HepG2 (cell line): ENCODE measurements at regions not wholly inside any gene's neighbourhood (a gene's known extent, or its start where the extent isn't known, plus 50 kb on each side); places are given as distances from the start of the nearest gene placed in this dataset.
A peak's percentile ranks its signal among the peaks of the same experiment; 100 is the strongest.

ENCODE experiments used
- ATAC-seq: fragments of 200-7000 bp; cut with Tn5 transposase; 3 replicates; pipeline ENCODE4 v1.9.1; 2020; ENCODE audit warnings: mild to moderate bottlenecking, moderate library complexity
- BruUV-seq: library from RNA; stranded (reverse); fragments of 400-500 nt; replicated peaks from 2 replicates; lab custom pipeline; 2021; lab: Mats Ljungman, UMichigan
- CTCF ChIA-PET: fragments of 300-600 bp; formaldehyde crosslinking; extraction: SDS; loops from one replicate; lab custom pipeline; 2021; ENCODE audit warnings: low total read pairs, inconsistent platforms, low intra/inter-chr PET ratio; lab: Yijun Ruan, JAX
- POLR2A ChIA-PET: fragments of 350-600 bp; sonication (Branson Sonifier 250); formaldehyde crosslinking; loops from one replicate; lab custom pipeline; 2020; ENCODE audit warnings: antibody characterized with exemption, inconsistent platforms; lab: Yijun Ruan, JAX
- DNase-seq: peaks from one replicate; pipeline ENCODE4 v3.0.0-alpha.2; 2015; ENCODE audit warnings: low spot score
- FAIRE-seq: peaks from 3 replicates; lab custom pipeline; 2011; peaks lifted over from hg19 to GRCh38; lab: Jason Lieb, UNC
- H2AFZ ChIP-seq: one replicate; pipeline ENCODE4 v1.6.1; 2011; ENCODE audit warnings: low read length, inconsistent platforms
- H3K27ac ChIP-seq: fragments of 300-600 bp; 3 replicates; pipeline ENCODE4 v1.8.0; 2011; ENCODE audit warnings: mixed run types, mild to moderate bottlenecking, mixed read lengths, low read length, inconsistent platforms; ENCODE audit not compliant: insufficient read depth; ENCODE audit errors: extremely low read length
- H3K27me3 ChIP-seq, 2 experiments: fragments of 200-600 bp in 1 of 2; 2 replicates in 1 of 2; 3 replicates in 1 of 2; pipeline versions ENCODE4 v1.6.0 to v1.8.0; 2011; ENCODE audit warnings: low read length in 2 of 2, mild to moderate bottlenecking in 2 of 2, moderate library complexity in 2 of 2, inconsistent platforms in 1 of 2; ENCODE audit not compliant: insufficient read depth in 2 of 2, control insufficient read depth in 1 of 2
- H3K36me3 ChIP-seq, 2 experiments: fragments of 200-600 bp in 1 of 2; replicated peaks in 1 of 2; 2 replicates in 1 of 2; 3 replicates in 1 of 2; pipeline versions ENCODE4 v1.5.1 to v1.8.0; 2011; ENCODE audit warnings: low read length in 2 of 2, inconsistent platforms in 1 of 2; ENCODE audit not compliant: insufficient read depth in 2 of 2, control insufficient read depth in 1 of 2
- H3K4me1 ChIP-seq: 2 replicates; pipeline ENCODE4 v1.5.1; 2012; ENCODE audit warnings: low read length, inconsistent platforms; ENCODE audit not compliant: insufficient read depth
- H3K4me2 ChIP-seq: 2 replicates; pipeline ENCODE4 v1.6.0; 2011; ENCODE audit warnings: low read depth, low read length, inconsistent platforms
- H3K4me3 ChIP-seq, 3 experiments: fragments of 200-600 bp in 1 of 3; sonication (generic), shearing (Covaris generic) in 1 of 3; replicated peaks in 1 of 3; 2 replicates each; pipeline ENCODE4 v1.5.1; 2011 to 2016; ENCODE audit warnings: low read length in 3 of 3, inconsistent platforms in 2 of 3, low read depth in 2 of 3, mild to moderate bottlenecking in 2 of 3, control low read depth in 1 of 3, mixed read lengths in 1 of 3; ENCODE audit not compliant: insufficient read depth in 1 of 3
- H3K79me2 ChIP-seq: one replicate; pipeline ENCODE4 v1.6.1; 2011; ENCODE audit warnings: low read length, inconsistent platforms; ENCODE audit not compliant: insufficient read depth
- H3K9ac ChIP-seq: 2 replicates; pipeline ENCODE4 v1.6.0; 2011; ENCODE audit warnings: mild to moderate bottlenecking, low read depth, low read length, inconsistent platforms; ENCODE audit not compliant: insufficient read depth
- H3K9me3 ChIP-seq: 2 replicates; pipeline ENCODE4 v1.5.1; 2012; ENCODE audit warnings: mild to moderate bottlenecking, low read length
- H4K20me1 ChIP-seq: 2 replicates; pipeline ENCODE4 v1.6.0; 2011; ENCODE audit warnings: inconsistent platforms, mild to moderate bottlenecking, low read length, moderate library complexity; ENCODE audit not compliant: insufficient read depth
- BORCS8-MEF2B ChIP-seq: sonication (generic); formaldehyde crosslinking; IDR thresholded peaks from 2 replicates; pipeline ENCODE4 v1.8.0; 2022; ENCODE audit warnings: mild to moderate bottlenecking, missing genetic modification reagents
- HNRNPLL ChIP-seq: fragments of 200-400 bp; formaldehyde crosslinking; IDR thresholded peaks from 2 replicates; pipeline ENCODE4 v1.6.1; 2017; ENCODE audit warnings: mild to moderate bottlenecking, low read depth, low read length; ENCODE audit not compliant: poor library complexity, severe bottlenecking
- PHB2 ChIP-seq: fragments of 450-650 bp; IDR thresholded peaks from 2 replicates; pipeline ENCODE4 v1.6.1; 2018; ENCODE audit not compliant: partially characterized antibody
- RAD21 ChIP-seq: fragments of 450-650 bp; formaldehyde crosslinking; IDR thresholded peaks from 2 replicates; pipeline ENCODE4 v1.5.0; 2020; ENCODE audit warnings: mild to moderate bottlenecking
- RBFOX2 ChIP-seq: fragments of 200-400 bp; formaldehyde crosslinking; IDR thresholded peaks from 2 replicates; pipeline ENCODE4 v1.6.1; 2017; ENCODE audit warnings: low read depth, mild to moderate bottlenecking, low read length
- STAG1 ChIP-seq: sonication (generic); formaldehyde crosslinking; IDR thresholded peaks from 2 replicates; pipeline ENCODE4 v1.4.0; 2020; ENCODE audit warnings: missing genetic modification reagents
- U2AF1 ChIP-seq: fragments of 200-400 bp; formaldehyde crosslinking; optimal IDR thresholded peaks from 2 replicates; pipeline ENCODE3; 2017; ENCODE audit warnings: mild to moderate bottlenecking, low read depth, low read length
- ZBTB8A ChIP-seq: sonication (generic); formaldehyde crosslinking; IDR thresholded peaks from 2 replicates; pipeline ENCODE4 v1.4.0; 2020; ENCODE audit warnings: mild to moderate bottlenecking, low read depth, missing genetic modification reagents, borderline replicate concordance
- ZNF383 ChIP-seq: sonication (generic); formaldehyde crosslinking; IDR thresholded peaks from 2 replicates; pipeline ENCODE4 v1.4.0; 2020; ENCODE audit warnings: missing genetic modification reagents, mild to moderate bottlenecking, borderline replicate concordance
- ZNF577 ChIP-seq: sonication (generic); formaldehyde crosslinking; IDR thresholded peaks from 2 replicates; pipeline ENCODE4 v1.4.0; 2020; ENCODE audit warnings: mild to moderate bottlenecking, low read depth, missing genetic modification reagents, borderline replicate concordance
- ZNF619 ChIP-seq: sonication (generic); formaldehyde crosslinking; IDR thresholded peaks from 2 replicates; pipeline ENCODE4 v1.4.0; 2020; ENCODE audit warnings: mild to moderate bottlenecking, missing genetic modification reagents
- WGBS: methylation state at CpG from one replicate; pipeline ENCODE4 v1.1.6; 2017; ENCODE audit warnings: low lambda C conversion rate; 5-methylcytosine and 5-hydroxymethylcytosine counted together
- in situ Hi-C: cut with HindIII; loops from 2 replicates; pipeline ENCODE4 v1.10.0; 2017; ENCODE audit warnings: low pct_unique_long_range_greater_than_20kb; ENCODE audit not compliant: extremely low pct_ligation_motif_present
- intact Hi-C: fragments of 100-400 bp; cut with micrococcal nuclease; formaldehyde crosslinking; loops from one replicate; pipeline ENCODE4 v1.10.0; 2022; ENCODE audit not compliant: unreplicated experiment
- TF ChIP-seq, protein P1 (sequence below): sonication (generic); formaldehyde crosslinking; conservative IDR thresholded peaks from 2 replicates; pipeline ENCODE4 v1.4.0; 2020; ENCODE audit warnings: missing genetic modification reagents
- TF ChIP-seq, protein P2 (sequence below): sonication (generic); formaldehyde crosslinking; IDR thresholded peaks from 2 replicates; pipeline ENCODE4 v1.9.0; 2022; ENCODE audit warnings: missing genetic modification reagents, mild to moderate bottlenecking, borderline replicate concordance
- TF ChIP-seq, protein P3 (sequence below): sonication (generic); formaldehyde crosslinking; IDR thresholded peaks from 2 replicates; pipeline ENCODE4 v1.4.0; 2020; ENCODE audit warnings: missing genetic modification reagents; ENCODE audit errors: not compliant biosample characterization
- TF ChIP-seq, protein P4 (sequence below): sonication (generic); formaldehyde crosslinking; IDR thresholded peaks from 2 replicates; pipeline ENCODE4 v1.5.0; 2020; ENCODE audit warnings: mild to moderate bottlenecking, missing genetic modification reagents
- TF ChIP-seq, protein P5 (sequence below): sonication (generic); formaldehyde crosslinking; IDR thresholded peaks from 2 replicates; pipeline ENCODE4 v1.4.0; 2020; ENCODE audit warnings: mild to moderate bottlenecking, missing genetic modification reagents

DNA sequence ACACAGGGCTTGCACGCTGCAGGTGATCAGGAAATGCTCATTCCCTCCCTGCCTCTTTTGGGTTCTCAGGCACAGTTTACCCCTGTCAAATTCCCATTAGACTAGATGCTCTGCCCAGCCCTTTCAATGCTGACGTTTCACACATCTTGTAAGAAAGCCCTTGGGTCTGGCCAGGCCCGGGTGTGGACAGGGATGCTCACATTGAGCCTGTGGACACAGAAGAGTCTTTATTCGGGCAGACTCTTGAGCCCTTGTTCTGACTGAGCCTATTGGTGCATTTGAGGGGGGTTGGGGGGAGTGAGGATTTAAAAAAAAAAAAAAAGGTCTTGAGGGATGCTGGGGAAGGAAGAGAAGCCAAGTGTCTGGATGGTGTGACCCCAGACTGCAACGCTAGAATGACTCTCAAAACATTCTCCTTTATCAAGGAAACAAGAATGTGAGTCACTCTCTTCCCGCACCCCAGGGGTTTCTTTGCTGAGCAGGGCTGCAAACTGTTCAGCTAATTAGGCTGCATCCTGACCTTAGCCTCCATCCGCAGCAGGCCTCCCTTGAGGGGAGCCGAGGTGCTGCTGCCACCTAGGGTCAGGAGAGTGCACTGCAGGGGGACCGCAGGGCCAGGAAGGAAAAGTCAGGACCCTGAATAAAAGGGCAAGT lies 53.6 kb upstream of the TMEM72 start:
- FAIRE-seq: peak; percentile 12
- ATAC-seq: peak; percentile 84
- Histone ChIP-seq H3K4me1 (no peaks in the 10 kb centered on the region), H3K36me3 (no peaks in the 10 kb centered on the region), H3K9ac (no peak overlapping the region), H4K20me1 (no peaks in the 10 kb centered on the region; the same call in 1 of the 2 replicates), H2AFZ (no peak overlapping the region), H3K4me2 (no peak overlapping the region), H3K4me3 (no peak overlapping the region), H3K9me3 (no peaks in the 10 kb centered on the region), H3K27ac (no peak overlapping the region), H3K27me3 (peaks cover 1 to 9% of the 10 kb centered on the region in 2 experiments; a peak in 1 of 5 replicates), H3K79me2 (no peaks in the 10 kb centered on the region)
- POLR2A ChIA-PET: no interaction called here
- no TSS peak for BruUV-seq
- intact Hi-C loops (loop anchor here (1.0 kb wide), 1 partner anchor 1186 kb away; no protein-coding TSS in a partner anchor), in situ Hi-C loops (no loop called here)
- WGBS: 25% methylated on average over 9 of the region's 9 CpGs
- CTCF ChIA-PET: interaction anchor here (1.7 kb wide), 1 partner anchor 1186 kb away, joined by 9 read pairs; no protein-coding TSS in a partner anchor
- DNase-seq: peak; percentile 18
- TF ChIP-seq U2AF1 (peak; percentile 51), ZNF619 (CRISPR knock-in tag) (no peak), RBFOX2 (no peak), STAG1 (CRISPR knock-in tag) (peak; percentile 90), ZNF383 (CRISPR knock-in tag) (no peak), ZNF577 (CRISPR knock-in tag) (no peak), ZBTB8A (CRISPR knock-in tag) (no peak), BORCS8-MEF2B (CRISPR knock-in tag) (no peak), RAD21 (peak; percentile 79), PHB2 (no peak), HNRNPLL (no peak)
- TF ChIP-seq, protein P1, sequence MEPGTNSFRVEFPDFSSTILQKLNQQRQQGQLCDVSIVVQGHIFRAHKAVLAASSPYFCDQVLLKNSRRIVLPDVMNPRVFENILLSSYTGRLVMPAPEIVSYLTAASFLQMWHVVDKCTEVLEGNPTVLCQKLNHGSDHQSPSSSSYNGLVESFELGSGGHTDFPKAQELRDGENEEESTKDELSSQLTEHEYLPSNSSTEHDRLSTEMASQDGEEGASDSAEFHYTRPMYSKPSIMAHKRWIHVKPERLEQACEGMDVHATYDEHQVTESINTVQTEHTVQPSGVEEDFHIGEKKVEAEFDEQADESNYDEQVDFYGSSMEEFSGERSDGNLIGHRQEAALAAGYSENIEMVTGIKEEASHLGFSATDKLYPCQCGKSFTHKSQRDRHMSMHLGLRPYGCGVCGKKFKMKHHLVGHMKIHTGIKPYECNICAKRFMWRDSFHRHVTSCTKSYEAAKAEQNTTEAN (CRISPR knock-in tag): no peak
- TF ChIP-seq, protein P2, sequence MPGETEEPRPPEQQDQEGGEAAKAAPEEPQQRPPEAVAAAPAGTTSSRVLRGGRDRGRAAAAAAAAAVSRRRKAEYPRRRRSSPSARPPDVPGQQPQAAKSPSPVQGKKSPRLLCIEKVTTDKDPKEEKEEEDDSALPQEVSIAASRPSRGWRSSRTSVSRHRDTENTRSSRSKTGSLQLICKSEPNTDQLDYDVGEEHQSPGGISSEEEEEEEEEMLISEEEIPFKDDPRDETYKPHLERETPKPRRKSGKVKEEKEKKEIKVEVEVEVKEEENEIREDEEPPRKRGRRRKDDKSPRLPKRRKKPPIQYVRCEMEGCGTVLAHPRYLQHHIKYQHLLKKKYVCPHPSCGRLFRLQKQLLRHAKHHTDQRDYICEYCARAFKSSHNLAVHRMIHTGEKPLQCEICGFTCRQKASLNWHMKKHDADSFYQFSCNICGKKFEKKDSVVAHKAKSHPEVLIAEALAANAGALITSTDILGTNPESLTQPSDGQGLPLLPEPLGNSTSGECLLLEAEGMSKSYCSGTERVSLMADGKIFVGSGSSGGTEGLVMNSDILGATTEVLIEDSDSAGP (CRISPR knock-in tag): no peak
- TF ChIP-seq, protein P3, sequence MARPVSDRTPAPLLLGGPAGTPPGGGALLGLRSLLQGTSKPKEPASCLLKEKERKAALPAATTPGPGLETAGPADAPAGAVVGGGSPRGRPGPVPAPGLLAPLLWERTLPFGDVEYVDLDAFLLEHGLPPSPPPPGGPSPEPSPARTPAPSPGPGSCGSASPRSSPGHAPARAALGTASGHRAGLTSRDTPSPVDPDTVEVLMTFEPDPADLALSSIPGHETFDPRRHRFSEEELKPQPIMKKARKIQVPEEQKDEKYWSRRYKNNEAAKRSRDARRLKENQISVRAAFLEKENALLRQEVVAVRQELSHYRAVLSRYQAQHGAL (CRISPR knock-in tag): no peak
- TF ChIP-seq, protein P4, sequence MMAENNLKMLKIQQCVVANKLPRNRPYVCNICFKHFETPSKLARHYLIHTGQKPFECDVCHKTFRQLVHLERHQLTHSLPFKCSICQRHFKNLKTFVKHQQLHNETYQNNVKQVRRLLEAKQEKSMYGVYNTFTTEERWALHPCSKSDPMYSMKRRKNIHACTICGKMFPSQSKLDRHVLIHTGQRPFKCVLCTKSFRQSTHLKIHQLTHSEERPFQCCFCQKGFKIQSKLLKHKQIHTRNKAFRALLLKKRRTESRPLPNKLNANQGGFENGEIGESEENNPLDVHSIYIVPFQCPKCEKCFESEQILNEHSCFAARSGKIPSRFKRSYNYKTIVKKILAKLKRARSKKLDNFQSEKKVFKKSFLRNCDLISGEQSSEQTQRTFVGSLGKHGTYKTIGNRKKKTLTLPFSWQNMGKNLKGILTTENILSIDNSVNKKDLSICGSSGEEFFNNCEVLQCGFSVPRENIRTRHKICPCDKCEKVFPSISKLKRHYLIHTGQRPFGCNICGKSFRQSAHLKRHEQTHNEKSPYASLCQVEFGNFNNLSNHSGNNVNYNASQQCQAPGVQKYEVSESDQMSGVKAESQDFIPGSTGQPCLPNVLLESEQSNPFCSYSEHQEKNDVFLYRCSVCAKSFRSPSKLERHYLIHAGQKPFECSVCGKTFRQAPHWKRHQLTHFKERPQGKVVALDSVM (CRISPR knock-in tag): peak; percentile 94
- TF ChIP-seq, protein P5, sequence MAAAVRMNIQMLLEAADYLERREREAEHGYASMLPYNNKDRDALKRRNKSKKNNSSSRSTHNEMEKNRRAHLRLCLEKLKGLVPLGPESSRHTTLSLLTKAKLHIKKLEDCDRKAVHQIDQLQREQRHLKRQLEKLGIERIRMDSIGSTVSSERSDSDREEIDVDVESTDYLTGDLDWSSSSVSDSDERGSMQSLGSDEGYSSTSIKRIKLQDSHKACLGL (CRISPR knock-in tag): no peak
